HepG2 (cell line): ENCODE measurements at regions not wholly inside any gene's neighbourhood (a gene's known extent, or its start where the extent isn't known, plus 50 kb on each side); places are given as distances from the start of the nearest gene placed in this dataset.

ENCODE experiments used
- CENPX ChIP-seq: sonication (generic); formaldehyde crosslinking; IDR thresholded peaks from 2 replicates; pipeline ENCODE4 v1.9.0; 2021; ENCODE audit warnings: mild to moderate bottlenecking, missing genetic modification reagents, moderate library complexity
- DZIP1 ChIP-seq: sonication (generic); formaldehyde crosslinking; IDR thresholded peaks from 2 replicates; pipeline ENCODE4 v1.5.0; 2020; ENCODE audit warnings: mild to moderate bottlenecking, missing genetic modification reagents
- GPN1 ChIP-seq: sonication (generic); formaldehyde crosslinking; IDR thresholded peaks from 2 replicates; pipeline ENCODE4 v1.5.1; 2020; ENCODE audit warnings: missing genetic modification reagents, borderline replicate concordance
- TEAD2 ChIP-seq: sonication (generic); formaldehyde crosslinking; IDR thresholded peaks from 2 replicates; pipeline ENCODE4 v1.9.0; 2021; ENCODE audit warnings: missing genetic modification reagents
- ZBED4 ChIP-seq: sonication (generic); formaldehyde crosslinking; IDR thresholded peaks from 2 replicates; pipeline ENCODE4 v1.4.0; 2020; ENCODE audit warnings: missing genetic modification reagents, borderline replicate concordance
- ZNF124 ChIP-seq: sonication (generic); formaldehyde crosslinking; IDR thresholded peaks from 2 replicates; pipeline ENCODE4 v1.4.0; 2020; ENCODE audit warnings: missing genetic modification reagents
- ZNF484 ChIP-seq: sonication (generic); formaldehyde crosslinking; IDR thresholded peaks from 2 replicates; pipeline ENCODE4 v1.5.1; 2020; ENCODE audit warnings: mild to moderate bottlenecking, low read depth, missing genetic modification reagents, borderline replicate concordance

GRCh38 chr15:31254431-31255175, 72.0 kb upstream of the KLF13 start (continued):
- TF ChIP-seq ZBED4 (CRISPR knock-in tag) (no peak), GPN1 (CRISPR knock-in tag) (no peak), DZIP1 (CRISPR knock-in tag) (no peak), ZNF484 (CRISPR knock-in tag) (no peak), CENPX (CRISPR knock-in tag) (no peak), ZNF124 (no peak), TEAD2 (no peak)
